GM13977 (cell line): ENCODE measurements at regions not wholly inside any gene's neighbourhood (a gene's known extent, or its start where the extent isn't known, plus 50 kb on each side); places are given as distances from the start of the nearest gene placed in this dataset.

Experiments
- DNase-seq: peaks from one replicate; pipeline ENCODE4 v3.0.0; 2012; ENCODE audit warnings: low spot score
- CTCF ChIP-seq: IDR thresholded peaks from 2 replicates; pipeline ENCODE4 v1.5.1; 2012; ENCODE audit warnings: mild to moderate bottlenecking, control low read depth; ENCODE audit not compliant: insufficient read depth; ENCODE audit errors: extremely low read depth, missing control alignments
- in situ Hi-C: fragments of 300-500 bp; cut with MboI; formaldehyde crosslinking; loops from one replicate; pipeline ENCODE4 v1.12.0; 2022; ENCODE audit warnings: low sequenced_read_pairs, low pct_unique_long_range_greater_than_20kb, mixed read lengths, inconsistent platforms; ENCODE audit not compliant: unreplicated experiment

GRCh38 chr5:125093776-125094175 lies 347.3 kb upstream of the ZNF608 start:
- no peak for TF ChIP-seq CTCF
- no peak for DNase-seq
- in situ Hi-C loops: no loop called here

- in situ Hi-C loops: no loop called here
- no peak for TF ChIP-seq CTCF
- DNase-seq: no peak
Observed at GRCh38 chr5:125100342-125100741, 353.9 kb upstream of the ZNF608 start.

GRCh38 chr5:125100951-125101350 lies 354.5 kb upstream of the ZNF608 start:
- in situ Hi-C loops: no loop called here
- DNase-seq: no peak
- no peak for TF ChIP-seq CTCF

GRCh38 chr5:125103459-125103858 lies 357.0 kb upstream of the ZNF608 start:
- TF ChIP-seq CTCF: no peak
- in situ Hi-C loops: no loop called here
- DNase-seq: no peak

GRCh38 chr5:125106271-125106670 lies 359.8 kb upstream of the ZNF608 start:
- no peak for DNase-seq
- in situ Hi-C loops: no loop called here
- no peak for TF ChIP-seq CTCF

- in situ Hi-C loops: no loop called here
- no peak for TF ChIP-seq CTCF
- no peak for DNase-seq
Observed at GRCh38 chr5:125106881-125107280, 360.4 kb upstream of the ZNF608 start.

- TF ChIP-seq CTCF: no peak
- in situ Hi-C loops: no loop called here
- DNase-seq: no peak
Observed at GRCh38 chr5:125109293-125109692, 362.9 kb upstream of the ZNF608 start.
